Activated CD4-positive, alpha-beta T cell treated with anti-CD3 and anti-CD28 coated beads, Interleukin-2, amount 50 U/mL, for 48 hours (primary cell): ENCODE measurements at regions not wholly inside any gene's neighbourhood (a gene's known extent, or its start where the extent isn't known, plus 50 kb on each side); places are given as distances from the start of the nearest gene placed in this dataset.

ENCODE experiments used
- DNase-seq, 2 experiments: peaks; one replicate each; pipeline ENCODE4 v3.0.0-alpha.2; 2020

DNA sequence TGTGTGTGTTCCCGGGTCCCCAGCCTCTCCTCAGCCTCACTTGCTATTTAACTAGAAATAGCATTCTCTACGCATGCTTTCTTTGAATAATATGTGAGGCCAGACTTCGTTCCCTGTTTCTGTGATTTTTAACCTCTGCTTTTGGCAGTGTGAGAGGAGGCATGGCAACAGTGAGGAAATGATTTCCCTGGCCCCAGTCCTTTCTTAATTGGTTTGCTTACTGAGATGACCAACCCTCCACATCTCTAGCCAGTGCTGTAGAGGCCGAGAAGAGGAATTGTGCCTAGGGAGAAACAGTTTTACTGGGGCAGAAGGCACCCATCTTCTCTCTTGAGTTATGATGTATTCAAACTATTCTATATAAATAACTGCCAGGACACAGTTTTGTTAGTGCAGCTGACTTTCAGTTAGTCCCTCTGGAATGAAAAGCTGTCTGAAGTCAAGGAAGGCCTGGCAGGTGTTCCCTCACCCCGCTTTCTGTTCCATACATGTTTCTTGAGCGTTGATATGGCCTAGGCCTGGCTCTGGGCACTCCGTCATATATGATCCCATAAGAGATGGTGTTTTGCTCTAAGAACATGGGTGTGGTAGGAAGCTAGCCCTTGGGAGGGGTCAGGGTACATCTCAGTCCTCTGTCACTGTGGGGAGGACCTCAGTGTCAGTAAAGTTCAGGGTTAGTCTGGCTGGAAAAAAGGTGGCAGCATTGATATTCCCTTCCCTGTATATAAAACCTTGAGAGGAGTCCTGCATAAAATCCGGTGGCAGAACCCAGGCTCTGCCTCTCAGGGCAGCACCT lies 73.7 kb upstream of the NPAS1 start:
- DNase-seq = no peak

DNA sequence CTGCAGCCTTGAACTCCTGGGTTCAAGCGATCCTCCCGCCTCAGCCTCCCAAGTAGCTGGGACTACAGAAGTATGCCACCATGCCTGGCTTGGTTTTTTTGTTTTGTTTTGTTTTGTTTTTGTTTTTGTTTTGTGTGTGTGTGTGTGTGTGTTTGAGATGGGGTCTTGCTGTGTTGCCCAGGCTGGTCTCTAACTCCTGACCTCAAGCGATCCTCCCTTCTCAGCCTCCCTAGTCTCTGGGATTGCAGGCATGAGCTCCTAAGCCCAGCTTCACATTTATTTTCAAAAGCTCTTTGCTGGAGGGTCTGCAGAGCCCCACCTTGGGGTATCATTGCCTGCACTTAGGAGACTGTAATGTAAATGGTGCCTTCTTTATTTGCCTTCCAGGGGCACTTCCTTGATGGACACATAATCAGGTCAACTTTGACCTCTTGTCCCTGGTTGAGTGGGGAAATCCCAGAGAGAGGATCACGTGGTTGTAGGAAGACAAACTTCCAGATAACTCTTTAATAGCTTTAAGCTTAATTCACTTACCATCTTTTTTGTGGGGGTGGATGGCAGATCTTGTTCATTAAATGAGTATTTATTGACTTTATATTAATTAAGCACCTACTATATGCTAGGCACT lies 72.9 kb upstream of the NPAS1 start:
- no peak for DNase-seq

DNA sequence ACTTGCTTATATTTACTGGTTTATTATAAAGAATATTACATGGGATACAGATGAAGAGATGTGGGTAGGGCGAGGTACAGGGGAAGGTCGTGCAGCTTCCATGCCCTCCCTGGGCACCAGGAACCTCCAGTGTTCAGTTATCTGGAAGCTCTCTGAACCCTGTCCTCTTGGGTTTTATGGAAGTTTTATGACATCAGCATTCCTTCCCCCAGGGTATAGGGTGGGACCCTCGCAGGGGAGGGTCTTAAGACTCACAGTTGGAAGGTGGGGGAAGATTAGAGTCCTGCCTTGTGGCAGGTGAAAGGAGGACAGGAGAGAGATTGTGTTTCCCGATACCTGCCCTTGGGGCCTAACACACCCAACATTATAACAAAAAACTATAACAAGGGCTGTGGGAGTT lies 71.8 kb upstream of the NPAS1 start:
- no peak for DNase-seq

DNA sequence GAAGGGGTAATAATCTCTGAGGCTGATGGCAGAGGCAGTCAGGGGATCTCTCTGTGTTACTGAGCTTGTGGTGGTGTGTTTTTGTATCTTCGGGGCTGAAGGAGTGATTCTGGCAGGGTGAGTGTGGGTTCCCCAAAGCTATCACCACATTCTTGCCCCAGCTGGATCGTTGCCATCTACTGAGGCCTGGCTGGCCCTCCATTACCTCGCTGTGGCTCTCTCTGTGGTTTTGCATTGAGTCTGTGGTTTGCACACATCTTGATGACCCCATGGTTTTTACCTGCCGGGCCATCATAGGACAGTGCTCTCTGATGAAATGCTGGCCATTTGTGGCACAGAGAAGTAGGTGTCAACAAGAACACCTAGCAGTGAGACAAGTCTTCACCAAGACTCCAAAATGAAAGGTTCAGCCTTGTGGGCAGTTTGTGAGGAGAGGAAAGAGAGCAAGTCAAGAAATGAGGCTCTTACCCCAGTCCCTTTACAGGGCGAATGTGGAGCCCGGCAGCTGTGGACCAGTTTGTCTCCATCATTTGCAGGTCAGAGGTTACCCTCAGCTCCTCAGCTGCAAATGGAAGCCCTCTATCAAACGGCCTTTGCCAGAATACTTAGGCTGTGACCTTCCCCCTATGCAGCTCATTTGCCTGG lies 69.0 kb upstream of the NPAS1 start:
- DNase-seq = peak in 1 of 2 experiments; percentile 18

DNA sequence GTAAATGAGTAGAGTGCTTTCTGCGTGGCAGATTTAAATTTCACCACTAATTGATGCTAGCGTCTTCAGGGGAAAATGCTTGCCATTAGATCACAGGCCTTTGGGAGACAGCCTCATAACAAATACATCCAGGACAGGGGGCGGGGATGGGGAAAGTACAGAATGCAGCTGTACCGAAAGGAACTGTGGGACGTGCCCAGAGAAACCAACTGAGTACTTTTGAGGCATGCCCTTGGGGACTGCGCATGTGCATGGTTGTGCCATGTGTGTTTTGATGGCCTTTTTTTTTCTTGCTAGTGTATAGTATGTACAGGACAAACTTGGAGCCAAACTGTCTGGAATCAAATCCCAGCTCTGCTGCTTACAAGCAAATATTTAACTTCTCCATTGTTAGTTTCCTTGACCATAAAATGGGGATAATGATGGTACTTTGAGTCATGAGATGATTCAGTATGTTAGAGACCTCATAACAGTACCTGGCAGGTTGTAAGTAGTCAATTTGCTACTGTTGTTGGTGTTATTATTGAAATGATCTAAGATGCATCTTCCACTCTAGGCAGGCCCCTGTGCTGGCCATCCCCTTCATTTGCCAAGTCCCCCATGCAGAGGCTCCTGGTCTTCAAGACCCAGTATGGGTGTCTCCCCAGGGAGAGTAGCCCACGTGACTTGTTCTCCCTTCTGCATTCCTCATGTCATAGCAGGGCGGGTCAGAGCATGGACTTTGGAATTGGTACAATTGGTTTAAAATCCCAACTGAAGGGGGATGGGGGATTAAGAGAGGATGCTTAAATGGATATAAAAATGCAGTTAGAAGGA lies 68.3 kb upstream of the NPAS1 start:
- DNase-seq = peak; percentile 55 to 67

DNA sequence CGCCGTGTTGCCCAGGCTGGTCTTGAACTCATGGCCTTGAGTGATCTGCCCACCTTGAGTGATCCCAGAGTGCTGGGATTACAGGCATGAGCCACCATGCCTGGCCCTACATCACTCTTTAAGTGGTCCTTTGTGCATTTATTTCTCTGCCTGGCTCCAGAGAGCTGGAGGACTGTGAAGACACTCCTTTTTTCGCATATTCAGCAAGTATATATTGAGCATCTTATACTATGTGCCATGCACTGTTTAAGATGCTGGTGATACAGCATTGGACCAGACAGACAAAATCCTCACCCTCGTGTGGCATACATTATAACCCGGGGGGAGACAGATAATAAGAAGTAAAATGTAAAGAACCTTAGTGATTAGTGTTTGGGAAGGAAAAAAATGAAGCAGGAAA lies 66.8 kb upstream of the NPAS1 start:
- DNase-seq = no peak

DNA sequence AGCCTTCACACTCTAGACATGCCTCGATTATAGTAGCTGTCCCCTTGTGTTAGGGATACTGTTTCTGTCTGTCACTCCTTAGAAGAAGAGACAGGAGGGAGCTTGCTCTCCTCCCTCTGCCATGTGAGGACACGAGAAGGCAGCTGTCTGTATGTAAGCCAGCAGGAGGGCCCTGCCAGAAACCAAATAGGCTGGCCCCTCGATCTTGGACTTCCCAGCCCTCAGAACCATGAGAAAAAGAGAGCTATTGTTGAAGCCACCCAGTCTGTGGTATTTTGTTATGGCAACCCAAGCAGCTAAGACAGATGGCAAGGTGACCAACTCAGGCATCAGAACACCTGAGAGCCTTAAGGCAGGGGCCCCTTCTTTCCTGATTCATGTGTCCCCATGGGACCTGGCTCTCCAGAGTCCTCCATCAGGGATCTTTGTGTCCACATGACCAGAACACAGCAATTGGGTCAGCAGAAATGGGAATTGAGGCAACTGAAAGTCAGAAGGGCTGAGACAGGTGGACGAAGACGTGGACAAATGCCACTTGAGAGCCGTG lies 65.6 kb upstream of the NPAS1 start:
- no peak for DNase-seq

DNA sequence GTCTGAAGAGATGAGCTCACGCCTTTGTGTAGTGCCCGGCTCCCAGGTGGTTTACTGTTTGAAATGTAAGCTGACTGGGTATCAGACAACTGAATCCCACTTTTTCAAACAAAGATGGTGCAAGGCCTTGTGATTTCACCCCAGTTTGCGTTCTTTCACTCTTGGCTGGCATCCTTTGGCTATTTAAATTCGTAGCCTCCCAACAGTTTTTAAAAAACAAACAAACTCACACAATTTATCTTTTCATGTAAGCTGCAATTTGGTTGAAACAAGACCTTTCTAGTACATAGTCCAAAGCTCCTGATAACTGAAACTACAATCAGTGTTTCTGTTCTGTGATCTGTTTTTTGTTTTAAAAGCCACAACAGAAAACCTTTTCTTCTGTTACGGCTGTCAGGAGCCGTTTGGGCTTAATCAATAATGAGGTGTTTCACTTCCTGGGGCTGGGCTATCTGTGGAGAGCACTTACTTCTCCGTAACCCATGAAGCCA lies 65.1 kb upstream of the NPAS1 start:
- no peak for DNase-seq

DNA sequence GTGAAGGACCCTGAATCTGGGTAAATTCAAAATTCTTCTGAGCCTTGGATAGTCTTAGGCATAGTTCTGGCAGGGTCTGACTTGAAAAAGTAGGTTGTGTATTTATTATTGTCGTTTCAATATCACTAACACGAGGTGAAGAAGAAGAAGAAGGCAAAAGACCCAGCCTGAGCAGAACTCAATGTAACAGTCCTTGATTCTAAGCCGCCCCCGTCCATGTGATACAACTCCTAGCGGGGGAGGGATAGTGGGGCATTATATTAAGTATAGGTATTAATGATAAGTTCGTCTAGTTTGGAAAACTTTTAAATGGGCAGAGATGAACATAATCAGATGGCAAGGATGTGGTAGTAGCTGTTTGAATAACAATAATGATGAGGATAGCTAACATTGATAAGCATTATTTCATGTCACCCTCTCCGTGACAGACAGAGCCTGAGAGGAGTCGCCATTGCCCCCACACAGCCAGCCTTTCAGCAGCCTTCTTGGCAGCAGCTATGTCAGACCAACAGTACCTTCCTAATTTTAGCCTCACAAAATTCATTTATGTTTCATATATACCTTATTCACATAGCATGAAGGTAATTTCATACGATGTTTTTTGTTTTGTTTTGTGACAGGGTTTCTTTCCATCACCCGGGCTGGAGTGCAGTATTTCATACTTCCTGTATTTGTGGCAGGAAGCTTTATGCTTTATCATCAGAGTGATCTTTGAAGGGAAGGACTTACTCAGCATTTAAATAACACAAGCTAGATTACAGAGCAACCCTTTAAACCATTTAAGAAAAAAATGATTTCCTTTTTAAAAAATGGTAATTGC lies 64.4 kb upstream of the NPAS1 start:
- peak; percentile 26 to 31 for DNase-seq

DNA sequence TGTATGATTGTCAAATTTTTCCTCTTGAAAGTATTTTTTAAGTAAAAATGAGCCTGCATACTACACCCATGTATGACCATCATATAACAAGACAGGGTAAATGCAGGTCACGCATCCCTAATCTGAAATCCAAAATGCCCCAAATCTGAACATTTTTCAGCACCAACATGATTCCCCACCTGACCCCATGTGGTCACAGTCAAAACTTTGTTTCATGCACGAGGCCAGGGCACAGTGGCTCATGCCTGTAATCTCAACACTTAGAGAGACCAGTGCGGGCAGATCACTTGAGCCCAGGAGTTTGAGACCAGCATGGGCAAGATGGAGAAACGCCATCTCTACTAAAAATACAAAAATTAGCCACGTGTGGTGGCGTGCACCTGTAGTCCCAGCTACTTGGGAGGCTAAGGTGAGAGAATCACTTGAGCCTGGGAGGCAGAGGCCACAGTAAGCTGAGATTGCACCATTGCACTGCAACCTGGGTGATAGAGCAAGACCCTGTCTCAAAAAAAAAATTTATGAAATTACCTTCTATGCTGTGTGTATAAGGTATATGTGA lies 63.7 kb upstream of the NPAS1 start:
- peak; percentile 11 to 29 for DNase-seq

DNA sequence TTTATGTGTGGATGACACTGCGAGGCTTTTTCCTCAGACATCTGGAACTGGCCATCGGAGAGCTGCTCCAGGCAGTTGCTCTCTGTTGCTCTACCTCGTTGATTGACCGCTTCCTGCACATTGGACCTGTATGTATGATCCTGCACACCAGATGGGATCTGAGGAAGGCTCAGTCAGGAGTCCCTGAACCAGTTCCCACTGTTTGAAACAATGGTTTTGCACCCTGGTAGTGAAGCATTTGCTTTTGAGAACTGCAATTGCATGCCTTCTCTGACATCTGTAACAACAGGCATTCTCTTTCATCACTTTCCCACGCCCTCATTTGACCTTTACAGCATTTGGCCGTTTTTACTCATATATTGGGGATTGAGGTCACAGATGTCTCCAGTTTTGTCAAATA lies 61.1 kb upstream of the NPAS1 start:
- peak in 1 of 2 experiments; percentile 25 for DNase-seq

DNA sequence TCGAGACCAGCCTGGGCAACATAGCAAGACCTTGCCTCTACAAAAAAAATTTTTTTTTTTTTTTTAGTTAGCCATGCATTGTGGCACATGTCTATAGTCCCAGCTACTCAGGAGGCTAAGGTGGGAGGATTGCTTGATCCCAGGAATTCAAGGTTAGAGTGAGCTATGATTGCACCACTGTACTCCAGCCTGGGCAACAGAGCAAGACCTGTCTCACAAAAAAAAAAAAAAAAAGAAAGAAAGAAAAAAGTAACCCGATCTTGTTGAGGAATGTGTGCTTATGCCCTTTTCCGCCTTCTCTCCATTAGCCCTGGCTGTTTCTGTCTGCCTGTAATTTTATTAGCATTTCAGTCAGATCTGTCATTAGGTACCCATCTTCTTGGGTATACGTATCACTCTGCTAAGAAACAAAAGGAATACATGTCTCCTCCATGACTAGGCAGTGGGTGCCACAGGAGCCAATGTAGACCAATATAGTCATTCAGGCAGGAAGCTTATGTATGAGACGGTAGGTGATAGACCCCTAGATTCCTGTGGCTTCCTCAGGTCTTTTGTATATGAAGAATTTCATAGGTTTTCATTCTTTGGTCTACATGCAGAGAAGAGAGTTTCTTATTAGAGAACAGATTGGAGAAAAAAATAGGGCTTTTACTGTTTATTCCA lies 59.6 kb upstream of the NPAS1 start:
- no peak for DNase-seq

DNA sequence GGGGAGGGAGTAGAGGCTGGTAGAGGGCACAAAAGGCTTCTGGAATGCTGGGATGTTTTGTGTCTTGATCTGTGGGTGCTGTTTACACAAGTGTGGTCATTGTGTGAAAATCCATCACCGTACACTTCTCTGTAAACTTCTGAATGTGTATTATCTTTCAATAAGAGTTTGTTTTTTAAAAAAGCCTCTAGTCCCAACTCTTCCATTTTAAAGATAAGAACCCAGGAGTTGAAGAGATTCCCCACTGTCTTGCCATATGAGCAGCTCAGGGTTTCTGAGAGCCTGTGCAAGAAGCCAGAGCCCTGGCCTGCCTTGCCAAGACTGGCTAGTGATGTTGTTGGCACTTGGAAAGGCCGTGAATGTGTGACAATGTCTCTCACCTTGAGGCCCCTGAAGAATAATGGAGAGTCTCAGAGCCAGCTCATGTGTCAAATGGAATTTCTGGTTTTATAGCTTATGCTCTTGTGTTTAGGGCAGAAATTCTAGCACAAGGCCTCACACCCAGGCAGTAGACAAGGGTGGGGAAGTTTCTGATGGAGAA lies 57.5 kb upstream of the NPAS1 start:
- DNase-seq = no peak

DNA sequence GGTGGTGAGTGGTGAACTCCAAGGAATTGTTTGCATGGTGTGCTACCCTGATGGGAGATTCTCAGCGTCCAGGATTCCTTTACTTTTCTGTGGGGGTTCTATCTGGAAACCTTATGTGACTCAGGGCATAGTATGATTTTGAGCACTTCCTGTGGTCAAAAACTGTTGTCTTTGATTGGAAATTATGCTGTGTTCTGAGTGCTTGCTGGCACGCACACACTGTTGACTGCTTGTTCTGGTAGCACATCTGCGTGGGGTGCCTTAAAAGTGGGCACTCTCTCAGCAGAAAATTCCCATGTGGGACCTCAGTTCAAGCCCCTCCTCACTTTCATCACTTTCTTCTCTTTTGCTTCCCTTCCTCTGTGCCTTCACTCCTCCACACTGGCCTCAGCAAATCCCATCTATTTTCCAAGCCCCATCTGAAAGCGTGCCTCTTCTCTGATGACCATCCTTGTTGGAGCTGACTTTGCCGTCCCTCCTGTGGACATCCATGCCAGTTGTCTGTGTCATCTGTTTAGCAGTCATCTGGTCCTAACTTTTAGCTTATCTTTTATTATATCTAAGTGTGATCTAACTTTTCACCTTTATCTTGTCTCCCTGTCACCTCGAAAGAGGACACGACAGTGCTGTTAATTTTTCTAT lies 56.4 kb upstream of the NPAS1 start:
- peak in 1 of 2 experiments; percentile 39 for DNase-seq

DNA sequence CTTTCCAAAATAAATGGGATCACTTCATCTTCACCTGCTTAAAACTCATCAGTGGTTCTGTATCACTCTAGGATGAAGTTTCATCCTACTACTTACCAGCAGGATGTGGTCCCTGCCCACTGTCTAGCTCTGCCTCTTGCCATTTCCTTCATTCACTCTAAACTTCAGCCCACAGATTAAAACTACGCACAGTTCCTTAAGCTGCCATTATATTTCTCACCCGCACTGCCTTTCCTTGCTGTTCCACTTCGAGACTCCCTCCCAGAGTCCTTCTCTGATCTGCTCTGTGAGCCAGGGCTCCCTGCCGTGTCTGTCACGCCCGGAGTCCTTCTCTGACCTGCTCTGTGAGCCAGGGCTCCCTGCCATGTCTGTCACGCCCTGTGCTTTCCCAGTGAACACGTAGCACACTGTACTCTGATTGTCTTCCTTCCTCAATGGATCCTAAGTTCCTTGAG lies 52.0 kb upstream of the NPAS1 start:
- peak in 1 of 2 experiments; percentile 18 for DNase-seq
